Activated CD8-positive, alpha-beta memory T cell treated with anti-CD3 and anti-CD28 coated beads, Interleukin-2, amount 50 U/mL, for 1 hour (primary cell): ENCODE measurements at regions not wholly inside any gene's neighbourhood (a gene's known extent, or its start where the extent isn't known, plus 50 kb on each side); places are given as distances from the start of the nearest gene placed in this dataset.

Experiments
- DNase-seq: peaks from one replicate; pipeline ENCODE4 v3.0.0-alpha.2; 2020; ENCODE audit errors: extremely low read depth

DNA sequence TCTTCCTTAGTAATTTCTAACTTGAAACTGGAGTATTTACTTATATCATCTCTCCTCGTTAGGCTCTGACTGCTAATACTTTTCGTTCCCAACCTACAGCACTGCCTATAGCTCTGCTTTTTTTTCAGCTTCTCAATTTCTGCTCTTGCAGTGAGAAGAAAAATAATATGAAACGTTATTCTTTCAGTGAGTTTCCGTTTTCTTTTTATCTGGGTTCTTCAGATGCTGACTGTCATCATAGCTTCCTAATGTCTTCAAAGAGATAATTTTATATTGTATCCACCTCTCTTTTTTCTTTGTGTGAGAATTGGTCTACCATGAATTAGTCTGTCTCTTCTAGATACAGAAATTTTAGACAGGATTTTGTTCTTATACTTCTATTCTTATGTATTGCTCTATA lies 454.9 kb downstream of the LMO7 start:
- DNase-seq = no peak

DNA sequence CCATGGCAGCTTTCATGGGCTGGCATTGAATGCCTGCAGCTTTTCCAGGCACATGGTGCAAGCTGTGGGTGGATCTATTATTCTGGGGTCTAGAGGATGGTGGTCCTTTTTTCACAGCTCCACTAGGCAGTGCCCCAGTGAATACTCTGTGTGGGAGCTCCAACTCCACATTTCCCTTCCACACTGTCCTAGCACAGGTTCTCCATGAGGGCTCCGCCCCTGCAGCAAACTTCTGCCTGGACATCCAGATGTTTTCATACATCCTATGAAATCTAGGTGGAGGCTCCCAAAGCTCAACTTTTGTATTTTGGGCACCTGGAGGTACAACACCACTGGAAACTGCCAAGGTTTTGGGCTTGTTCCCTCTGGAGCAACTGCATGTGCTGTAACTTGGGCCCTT lies 450.6 kb downstream of the LMO7 start:
- no peak for DNase-seq

DNA sequence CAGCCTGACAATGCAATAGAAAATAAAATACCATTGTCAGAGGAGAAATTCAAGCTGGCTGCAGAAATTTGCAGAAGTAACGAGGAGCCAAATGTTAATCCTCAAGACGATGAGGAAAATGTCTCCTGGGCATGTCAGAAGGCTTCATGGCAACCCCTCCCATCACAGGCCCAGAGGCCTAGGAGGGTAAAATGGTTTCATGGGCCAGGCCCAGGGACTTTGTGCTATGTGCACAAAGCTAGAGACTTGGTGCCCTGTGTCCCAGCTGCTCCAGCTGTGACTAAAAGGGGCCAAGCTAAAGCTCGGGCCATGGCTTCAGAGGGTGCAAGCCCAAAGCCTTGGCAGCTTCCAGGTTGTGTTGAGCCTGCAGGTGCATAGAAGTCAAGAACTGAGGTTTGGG lies 431.7 kb downstream of the LMO7 start:
- no peak for DNase-seq

DNA sequence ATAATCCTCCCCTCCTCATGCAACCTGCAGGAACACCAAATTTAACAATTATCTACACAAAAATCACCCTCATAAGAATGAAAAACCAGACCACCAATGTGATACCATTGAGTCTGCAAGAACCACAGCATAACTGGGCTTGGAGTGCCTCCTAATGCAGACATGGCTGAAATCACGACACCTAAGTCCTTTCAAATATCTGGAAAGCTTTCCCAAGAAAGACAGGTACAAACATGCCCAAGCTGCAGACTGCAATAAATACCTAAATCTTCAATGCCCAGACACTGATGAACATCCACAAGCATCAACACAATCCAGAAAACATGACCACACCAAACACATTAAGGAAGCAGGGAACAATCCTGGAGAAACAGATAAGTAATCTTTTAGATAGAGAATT lies 417.1 kb downstream of the LMO7 start:
- DNase-seq = no peak

DNA sequence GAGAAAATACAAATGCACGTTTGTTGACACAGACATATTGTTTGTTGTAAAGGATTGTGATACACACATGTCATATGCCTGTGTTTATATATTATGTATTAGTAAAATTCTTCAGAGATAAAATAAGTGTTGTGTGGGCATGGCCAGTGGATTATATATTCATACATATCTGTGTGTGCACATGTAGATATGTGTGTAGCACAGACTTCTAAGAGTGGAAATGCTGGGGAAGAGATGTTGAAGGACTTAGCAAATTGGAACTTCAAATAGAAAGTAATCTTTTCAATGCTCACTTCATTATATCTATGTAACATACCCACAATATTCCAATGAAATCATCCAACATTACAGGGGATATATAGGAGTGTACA lies 413.2 kb downstream of the LMO7 start:
- DNase-seq = no peak

DNA sequence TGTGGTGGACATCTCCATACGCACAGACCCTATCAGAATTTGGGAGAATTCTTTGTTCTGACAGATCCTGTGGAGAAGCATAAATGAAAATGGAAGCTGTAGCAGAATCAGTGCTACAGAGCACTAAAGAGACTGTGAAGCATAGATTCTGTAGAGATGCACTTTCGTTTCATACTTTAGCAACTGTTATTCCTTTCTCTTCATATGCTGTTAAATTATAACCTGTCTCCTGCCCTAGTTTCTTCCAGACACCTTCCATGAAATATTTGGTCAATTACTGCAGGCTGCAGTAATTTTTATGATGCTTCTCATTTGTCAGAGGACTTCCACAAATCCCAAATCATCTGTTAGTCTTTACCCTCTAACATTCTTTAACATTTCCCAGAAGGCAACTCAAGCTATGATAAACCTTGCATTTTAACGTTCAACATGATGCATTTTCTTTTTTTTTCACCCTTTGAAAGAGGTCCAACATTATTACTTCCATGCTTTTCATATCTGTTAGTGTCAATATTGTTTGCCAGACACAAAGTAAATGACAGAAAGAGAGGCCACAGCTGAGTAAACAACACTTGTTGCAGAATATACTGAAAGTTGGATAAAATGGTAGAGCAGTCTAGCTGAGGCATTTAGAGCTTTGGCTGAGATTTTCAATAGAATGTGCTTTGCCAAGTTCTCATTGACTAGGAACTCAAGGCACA lies 412.7 kb downstream of the LMO7 start:
- no peak for DNase-seq

DNA sequence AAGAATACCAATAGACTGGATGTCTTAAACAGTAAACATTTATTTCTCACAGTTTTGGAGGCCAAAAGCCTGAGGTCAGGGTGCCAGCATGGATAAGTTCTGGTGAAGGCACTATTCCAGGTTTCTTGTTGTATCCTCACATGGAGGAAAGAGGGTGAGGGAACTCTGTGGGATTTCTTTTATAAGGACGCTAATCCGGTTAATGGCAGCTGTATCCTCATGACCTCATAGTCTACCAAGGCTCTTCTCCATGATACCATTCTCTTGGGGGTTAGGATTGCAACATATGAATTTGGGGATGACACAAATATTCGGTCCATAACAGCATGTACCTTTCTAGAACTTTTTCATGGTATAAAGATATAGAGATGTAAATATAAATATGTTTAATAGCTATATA lies 412.0 kb downstream of the LMO7 start:
- DNase-seq = no peak

DNA sequence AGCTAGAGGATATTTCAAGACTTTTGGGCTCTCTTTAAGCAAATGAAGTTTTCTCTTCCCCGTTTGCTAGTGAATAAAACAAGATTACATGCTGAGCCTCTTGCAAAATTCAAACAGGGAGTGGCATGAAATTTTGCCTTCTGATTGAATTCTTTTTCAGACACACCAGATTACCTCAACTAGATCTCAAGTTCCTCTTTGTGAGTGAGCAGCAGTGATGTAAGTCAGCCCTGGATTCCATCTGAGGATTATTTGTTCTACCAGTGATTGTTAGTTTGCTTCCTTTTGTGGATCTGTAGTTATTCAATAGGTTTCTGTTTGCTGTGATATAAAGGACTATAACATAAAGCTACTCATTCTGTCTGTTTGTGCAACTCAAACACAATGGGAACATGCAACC lies 407.7 kb downstream of the LMO7 start:
- no peak for DNase-seq

DNA sequence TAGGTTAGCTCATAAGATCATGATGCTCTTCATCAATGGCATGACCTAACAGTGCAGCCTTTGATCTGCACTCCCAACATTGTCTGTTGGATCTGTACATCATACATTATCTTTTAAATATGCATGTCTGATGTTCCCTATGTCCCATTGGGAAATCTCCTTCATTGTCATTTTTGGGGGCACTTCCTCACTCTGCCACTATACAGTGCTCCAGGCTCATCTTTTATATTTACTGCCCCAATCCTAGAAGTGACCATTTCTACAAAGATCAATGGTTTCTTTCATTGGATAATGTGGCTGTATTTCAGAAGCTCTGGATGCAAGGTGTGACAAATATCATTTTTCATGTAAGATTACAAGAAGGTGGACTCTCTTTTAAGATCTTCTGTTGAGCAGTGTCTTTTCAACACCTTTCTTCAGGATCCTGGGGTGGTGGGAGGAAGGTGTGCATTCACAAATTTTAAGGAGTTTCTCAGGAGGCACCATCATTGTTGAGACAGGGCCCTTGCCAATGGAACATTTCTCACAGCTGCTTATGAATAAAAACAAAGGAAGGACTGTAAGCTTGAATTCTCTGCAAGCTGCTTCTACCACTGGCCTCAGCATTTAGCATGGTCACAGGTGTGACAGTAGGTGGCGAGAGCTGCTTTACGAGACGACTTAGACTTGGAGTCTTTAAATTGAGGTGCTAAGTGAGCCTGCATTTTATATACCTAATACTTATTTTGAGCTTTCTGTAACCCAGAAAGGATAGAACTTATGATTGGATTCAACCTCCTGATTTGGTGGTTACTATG lies 403.0 kb downstream of the LMO7 start:
- no peak for DNase-seq

DNA sequence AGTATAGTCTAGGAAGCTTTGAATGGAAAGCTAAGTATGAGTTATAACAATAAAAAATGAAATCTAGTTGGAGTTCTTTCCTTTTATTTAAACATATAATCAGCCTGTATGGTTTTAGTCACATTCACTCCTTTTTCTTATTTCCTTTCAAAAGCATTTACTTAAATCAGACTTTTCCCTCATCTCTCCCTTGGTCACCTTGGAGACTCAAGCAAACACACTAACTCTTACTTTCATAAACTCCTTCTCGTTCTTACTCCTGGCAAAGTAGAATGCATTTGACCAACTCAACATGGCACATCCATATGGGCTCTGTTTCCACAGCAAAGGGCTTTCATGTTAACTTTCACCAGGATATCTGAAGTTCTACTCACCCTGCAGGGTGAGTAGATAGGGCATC lies 400.0 kb downstream of the LMO7 start:
- DNase-seq = no peak

DNA sequence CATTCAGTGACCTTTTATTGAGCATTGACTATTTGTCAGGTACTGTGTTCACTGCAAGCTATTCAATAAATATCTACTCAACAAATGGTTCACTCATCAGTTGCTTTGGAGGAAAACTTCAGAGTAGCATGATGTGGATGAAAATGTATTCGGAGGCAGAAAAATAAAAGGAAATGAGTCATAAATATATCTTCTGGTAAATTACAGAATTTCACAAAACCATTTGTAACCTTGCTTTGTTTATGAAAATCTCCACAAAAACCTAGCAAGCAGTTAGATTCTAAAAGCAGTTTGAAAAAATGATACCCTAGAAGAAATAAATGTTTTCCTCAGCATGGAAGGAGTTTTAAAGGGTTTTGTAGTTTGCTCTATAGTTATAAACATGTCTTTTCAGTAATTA lies 399.6 kb downstream of the LMO7 start:
- no peak for DNase-seq

DNA sequence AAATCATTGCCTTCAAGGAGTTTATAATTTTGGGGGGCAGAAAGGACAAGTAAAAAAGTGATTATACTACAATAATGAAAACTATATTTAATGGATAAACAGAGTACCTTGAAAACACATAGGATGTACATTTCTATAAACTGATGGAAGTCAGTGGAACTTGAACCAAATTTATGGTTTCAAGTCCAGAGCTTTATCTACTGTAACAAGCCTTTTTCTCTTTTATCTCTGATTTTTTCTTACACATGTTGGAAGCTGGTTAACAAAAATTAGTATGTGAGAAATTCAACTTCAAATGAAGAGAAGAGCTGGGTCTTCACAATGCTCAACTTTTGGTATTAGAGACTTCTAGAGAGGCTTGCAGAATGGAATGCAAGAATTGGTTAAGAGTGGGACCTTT lies 393.6 kb downstream of the LMO7 start:
- no peak for DNase-seq

DNA sequence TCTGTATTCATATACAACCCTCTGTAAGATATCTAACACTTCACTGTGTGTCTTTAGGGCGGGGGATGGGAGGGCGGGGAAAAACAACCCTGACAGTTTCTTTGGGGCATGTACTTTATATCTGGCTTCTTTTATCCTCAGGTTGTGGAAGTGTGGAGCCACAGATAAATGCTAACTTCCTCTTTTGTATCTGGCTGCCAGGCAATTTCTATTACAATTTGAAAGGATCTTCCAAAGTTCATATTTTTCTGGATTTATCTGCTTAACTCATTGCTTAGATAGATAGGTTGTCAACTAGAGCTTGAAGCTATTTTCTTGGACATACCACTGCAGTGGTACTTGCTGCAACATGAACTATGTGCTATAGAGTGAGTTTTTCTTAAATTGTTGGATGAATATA lies 393.0 kb downstream of the LMO7 start:
- no peak for DNase-seq

DNA sequence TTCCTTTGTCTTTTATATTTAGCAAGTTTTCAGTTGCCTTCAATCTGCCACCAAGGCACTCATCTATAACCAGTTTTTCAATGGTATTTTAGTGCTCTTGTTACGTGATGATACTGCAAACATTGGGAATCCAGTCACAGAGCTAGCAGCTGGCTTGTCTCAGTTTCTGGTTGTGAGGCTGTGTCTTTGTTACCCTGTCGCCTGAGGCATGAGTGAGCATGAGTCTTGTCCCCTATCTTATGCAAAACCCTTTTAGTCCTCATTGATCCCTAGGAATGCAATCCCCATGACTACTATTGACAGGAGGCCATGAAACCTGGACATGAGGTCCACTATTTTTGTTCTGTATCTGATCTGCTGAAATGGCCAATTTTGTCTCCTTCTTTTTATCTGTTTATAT lies 391.0 kb downstream of the LMO7 start:
- DNase-seq = no peak

DNA sequence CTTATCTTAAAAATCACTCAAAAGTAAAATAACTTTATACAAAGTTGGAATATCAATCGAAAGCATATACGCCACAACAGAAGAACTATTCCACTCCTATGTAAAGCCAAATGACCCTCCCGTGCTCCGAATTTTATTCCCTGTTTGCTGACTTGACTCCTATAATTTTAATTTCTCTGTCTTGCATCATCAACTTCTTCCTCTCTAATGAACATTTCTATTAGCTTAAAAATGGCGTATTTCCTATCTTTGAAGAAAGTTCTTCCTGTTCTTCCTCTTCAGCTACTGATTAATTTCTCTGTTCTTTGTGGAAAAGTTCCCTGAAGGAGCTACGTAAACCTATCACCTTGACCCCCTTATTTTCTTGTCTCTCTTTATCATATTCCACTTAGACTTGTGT lies 389.3 kb downstream of the LMO7 start:
- no peak for DNase-seq

DNA sequence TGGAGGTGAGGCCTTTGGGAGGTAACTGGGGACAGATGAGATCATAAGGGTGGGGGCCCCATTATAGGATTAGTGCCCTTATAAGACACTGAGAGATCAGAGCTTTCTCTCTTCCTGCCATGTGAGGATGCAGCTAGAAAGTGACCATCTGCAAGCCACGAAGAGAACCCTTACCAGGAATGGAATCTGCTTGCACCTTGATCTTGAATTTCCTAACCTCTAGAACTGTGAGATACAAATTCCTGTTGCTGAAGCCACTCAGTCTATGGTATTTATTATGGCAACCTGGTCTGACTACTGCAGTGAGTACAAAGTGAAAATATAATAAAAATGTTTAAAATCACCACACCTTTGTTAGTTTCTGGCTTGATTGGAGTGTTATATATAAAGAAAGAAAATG lies 388.0 kb downstream of the LMO7 start:
- no peak for DNase-seq

DNA sequence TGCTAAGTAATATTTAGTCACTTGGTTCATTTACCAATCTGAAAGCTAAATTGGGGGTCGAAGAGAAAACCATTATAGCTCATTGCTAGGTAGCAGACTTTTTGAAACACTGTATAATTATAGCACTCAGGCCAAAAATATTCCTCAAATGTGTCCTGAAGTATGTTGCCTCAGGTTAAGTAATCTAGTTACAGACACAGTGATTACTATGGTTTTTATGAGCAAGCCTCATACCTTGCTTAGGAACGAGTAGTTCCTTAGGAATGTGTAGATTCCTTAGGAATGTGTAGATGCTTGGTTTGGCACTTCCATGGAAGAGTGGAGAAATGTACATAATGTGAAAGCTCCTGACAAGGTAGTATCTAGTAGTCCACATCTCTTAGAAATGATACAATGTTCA lies 387.5 kb downstream of the LMO7 start:
- no peak for DNase-seq

DNA sequence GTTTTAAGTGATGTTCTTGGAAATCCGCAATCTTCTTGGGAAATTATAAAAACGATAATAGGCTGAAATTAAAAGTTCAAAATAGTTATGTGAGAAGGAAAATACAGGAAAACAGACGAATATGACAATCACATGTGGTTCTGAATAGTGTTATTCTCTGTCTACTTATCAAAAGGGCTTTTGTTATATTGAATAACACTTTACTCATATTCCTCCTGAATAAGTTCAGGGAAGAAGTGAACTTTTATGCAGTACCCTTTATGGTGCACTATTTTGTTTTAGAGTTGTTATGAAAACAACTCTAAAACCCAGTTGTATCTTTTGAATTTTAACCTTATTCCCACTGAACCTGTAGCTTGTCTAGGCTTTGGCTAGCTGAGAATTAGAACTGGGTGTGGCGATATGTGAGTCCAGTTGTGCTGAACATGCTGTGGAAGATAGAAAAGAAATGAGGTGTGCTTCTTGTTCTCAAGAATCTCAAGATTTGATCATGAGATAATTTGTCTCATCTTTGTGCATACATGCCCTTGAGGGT lies 384.4 kb downstream of the LMO7 start:
- no peak for DNase-seq

DNA sequence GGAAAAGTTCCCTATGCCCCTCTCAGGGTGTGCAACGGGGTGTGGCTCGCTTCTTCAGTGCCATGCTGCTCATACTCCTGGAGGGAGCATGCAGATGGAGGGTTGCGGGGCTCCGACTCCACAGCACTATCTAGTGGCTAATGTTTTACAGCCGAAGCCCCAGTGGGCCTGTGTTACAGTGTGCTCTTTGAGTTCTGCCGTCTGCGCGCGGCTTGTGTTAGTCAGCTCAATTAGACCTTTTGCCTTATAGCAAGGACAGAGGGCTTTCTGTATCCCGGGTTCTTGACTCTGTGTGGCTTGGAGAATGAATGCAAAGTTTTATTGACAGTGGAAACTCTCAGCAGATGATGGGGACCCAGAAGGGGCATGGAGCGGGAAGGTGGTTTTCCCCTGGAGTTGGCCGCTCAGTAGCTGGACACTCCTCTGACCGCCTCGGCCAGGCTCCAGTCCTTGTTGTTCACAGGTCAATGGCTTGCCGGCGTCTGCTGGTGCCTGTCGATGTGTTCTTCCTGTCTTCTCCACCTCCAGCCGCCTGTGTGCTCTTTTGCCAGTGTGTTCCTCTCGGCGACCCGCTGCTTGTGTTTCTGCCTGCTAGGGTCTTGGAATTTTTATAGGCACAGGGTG lies 383.4 kb downstream of the LMO7 start:
- no peak for DNase-seq

DNA sequence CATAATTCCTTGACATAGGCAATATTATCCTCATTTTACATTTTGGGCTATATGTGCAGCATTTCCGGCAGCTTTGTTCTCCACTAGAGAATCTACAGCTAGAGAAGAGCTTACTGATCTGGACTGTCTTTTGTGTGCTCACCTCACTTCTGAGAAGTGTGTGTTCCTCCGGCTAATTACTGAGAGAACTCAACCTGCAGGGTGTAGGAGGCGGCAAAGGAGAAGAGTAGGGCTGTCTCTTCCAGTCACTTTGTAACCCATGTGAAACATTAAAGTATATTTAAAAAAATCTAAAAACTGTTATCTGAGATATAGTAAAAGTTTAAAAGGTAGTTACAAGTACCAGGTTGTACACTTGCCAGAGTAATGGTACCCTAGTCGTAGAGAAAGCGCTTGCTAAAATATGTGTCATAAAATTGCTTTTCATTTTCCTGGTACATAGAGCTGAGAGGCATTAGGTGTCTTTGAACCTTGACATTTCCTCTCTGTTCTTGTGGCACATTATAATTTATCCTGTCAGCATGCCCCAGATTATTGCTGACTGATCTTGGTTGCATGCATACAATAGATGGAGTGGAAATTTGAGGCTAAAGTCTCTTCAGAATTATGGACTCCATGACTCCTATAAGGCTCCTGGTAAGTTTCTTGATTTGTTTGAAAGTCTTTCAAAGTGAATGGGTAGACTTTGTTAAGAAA lies 381.9 kb downstream of the LMO7 start:
- DNase-seq = no peak

DNA sequence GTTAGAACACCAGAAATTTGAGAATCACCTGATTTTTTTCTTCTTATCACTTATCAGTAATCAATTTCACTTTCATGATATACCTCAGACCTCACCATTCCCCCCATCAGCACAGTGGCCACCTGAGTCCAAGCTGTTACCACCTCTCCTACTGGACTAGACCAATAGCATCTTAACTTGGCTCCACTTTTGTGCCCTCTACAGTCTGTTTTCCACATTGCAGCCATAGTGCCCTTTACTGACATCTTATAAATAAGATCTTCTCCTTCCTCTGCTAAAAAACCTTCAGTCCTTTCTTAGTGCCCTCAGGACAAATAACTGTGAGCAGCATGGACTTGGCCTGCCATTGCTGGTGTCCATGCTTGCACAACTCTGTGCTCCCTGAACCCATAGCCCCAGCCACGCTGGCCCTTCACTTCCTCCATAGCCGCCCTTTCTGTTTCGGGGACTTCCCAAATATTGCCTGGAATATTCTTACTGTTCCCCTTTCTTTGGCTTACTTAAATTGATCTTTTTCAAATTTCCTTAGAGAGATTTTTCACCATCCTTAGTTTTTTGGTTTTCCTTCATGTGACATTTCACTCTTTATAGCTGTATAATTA lies 380.8 kb downstream of the LMO7 start:
- no peak for DNase-seq
